Endothelial cell of umbilical vein (primary cell): ENCODE measurements at regions not wholly inside any gene's neighbourhood (a gene's known extent, or its start where the extent isn't known, plus 50 kb on each side); places are given as distances from the start of the nearest gene placed in this dataset.

Source experiments
- BruUV-seq: library from RNA; stranded (reverse); fragments of 400-500 nt; replicated peaks from 2 replicates; lab custom pipeline; 2021; lab: Mats Ljungman, UMichigan
- CTCF ChIA-PET: fragments of 300-600, 350-600 bp; sonication (Branson Sonifier 250); formaldehyde crosslinking; loops from one replicate; lab custom pipeline; 2021; ENCODE audit warnings: antibody characterized with exemption, inconsistent platforms; lab: Charles Lee
- POLR2A ChIA-PET: fragments of 300-600, 350-600 bp; sonication (Branson Sonifier 250); formaldehyde crosslinking; loops from one replicate; lab custom pipeline; 2021; ENCODE audit warnings: antibody characterized with exemption, inconsistent platforms; lab: Charles Lee
- DNase-seq: peaks from one replicate; pipeline ENCODE4 v3.0.0-alpha.2; 2011; ENCODE audit warnings: low read depth, low spot score
- FAIRE-seq: peaks from 2 replicates; lab custom pipeline; 2011; peaks lifted over from hg19 to GRCh38; lab: Jason Lieb, UNC
- H2AFZ ChIP-seq: 2 replicates; pipeline ENCODE4 v1.6.0; 2012; ENCODE audit warnings: low read depth, low read length, control low read depth, inconsistent platforms
- H3K27ac ChIP-seq: 2 replicates; pipeline ENCODE4 v1.5.1; 2011; ENCODE audit warnings: low read depth, mild to moderate bottlenecking, control low read depth, low read length, moderate library complexity; ENCODE audit not compliant: insufficient read depth
- H3K27me3 ChIP-seq, 2 experiments: 2 replicates each; pipeline versions ENCODE4 v1.6.0 to v1.6.1; 2011; ENCODE audit warnings: low read length in 2 of 2, mixed read lengths in 1 of 2; ENCODE audit not compliant: control insufficient read depth in 2 of 2, insufficient read depth in 2 of 2
- H3K36me3 ChIP-seq, 2 experiments: 2 replicates in 1 of 2; 3 replicates in 1 of 2; pipeline ENCODE4 v1.5.1; 2011; ENCODE audit warnings: low read length in 2 of 2, mild to moderate bottlenecking in 1 of 2, moderate library complexity in 1 of 2; ENCODE audit not compliant: control insufficient read depth in 2 of 2, insufficient read depth in 2 of 2; ENCODE audit errors: extremely low read depth in 1 of 2
- H3K4me1 ChIP-seq: 3 replicates; pipeline ENCODE4 v1.5.1; 2011; ENCODE audit warnings: mild to moderate bottlenecking, low read length; ENCODE audit not compliant: control insufficient read depth, insufficient read depth; ENCODE audit errors: extremely low read depth
- H3K4me2 ChIP-seq: 2 replicates; pipeline ENCODE4 v1.6.1; 2011; ENCODE audit warnings: low read length, control low read depth, mixed read lengths; ENCODE audit not compliant: insufficient read depth
- H3K4me3 ChIP-seq, 3 experiments: fragments of 200-600 bp in 1 of 3; sonication (generic), shearing (Covaris generic) in 1 of 3; replicated peaks in 1 of 3; 2 replicates each; pipeline ENCODE4 v1.5.1; 2011 to 2016; ENCODE audit warnings: control low read depth in 3 of 3, low read length in 3 of 3, mild to moderate bottlenecking in 2 of 3, inconsistent platforms in 1 of 3, low read depth in 1 of 3, moderate library complexity in 1 of 3; ENCODE audit not compliant: insufficient read depth in 1 of 3
- H3K79me2 ChIP-seq: 2 replicates; pipeline ENCODE4 v1.6.0; 2012; ENCODE audit warnings: low read length, inconsistent platforms; ENCODE audit not compliant: control insufficient read depth, insufficient read depth
- H3K9ac ChIP-seq: replicated peaks from 2 replicates; pipeline ENCODE3; 2011; ENCODE audit warnings: low read length, control low read depth; ENCODE audit not compliant: insufficient read depth; ENCODE audit errors: extremely low read depth
- H3K9me1 ChIP-seq: replicated peaks from 3 replicates; pipeline ENCODE4 v1.6.0; 2011; ENCODE audit warnings: mild to moderate bottlenecking, low read length; ENCODE audit not compliant: control insufficient read depth, insufficient read depth; ENCODE audit errors: extremely low read depth
- H3K9me3 ChIP-seq: replicated peaks from 2 replicates; pipeline ENCODE4 v1.5.1; 2012; ENCODE audit warnings: low read length, inconsistent platforms; ENCODE audit not compliant: control insufficient read depth, insufficient read depth
- H4K20me1 ChIP-seq: replicated peaks from 2 replicates; pipeline ENCODE3; 2011; ENCODE audit warnings: mild to moderate bottlenecking, low read length; ENCODE audit not compliant: control insufficient read depth, insufficient read depth; ENCODE audit errors: extremely low read depth
- CTCF ChIP-seq, 2 donors: IDR thresholded peaks; 1 replicate in 1 of 2; 2 replicates in 1 of 2; pipeline ENCODE4 v1.5.1; 2011; ENCODE audit warnings: low read length in 2 of 2, mild to moderate bottlenecking in 2 of 2, moderate library complexity in 2 of 2, control low read depth in 1 of 2, inconsistent platforms in 1 of 2, low read depth in 1 of 2; ENCODE audit not compliant: insufficient read depth in 1 of 2; ENCODE audit errors: extremely low read depth in 1 of 2
- EZH2 ChIP-seq: IDR thresholded peaks from 2 replicates; pipeline ENCODE4 v1.6.1; 2012; ENCODE audit warnings: borderline replicate concordance, low read depth, mild to moderate bottlenecking, moderate library complexity, low read length, inconsistent platforms; ENCODE audit not compliant: severe bottlenecking
- FOS ChIP-seq: IDR thresholded peaks from 2 replicates; pipeline ENCODE4 v1.6.1; 2011; ENCODE audit warnings: mild to moderate bottlenecking, low read length, moderate library complexity, borderline replicate concordance; ENCODE audit not compliant: insufficient read depth
- GATA2 ChIP-seq: IDR thresholded peaks from 2 replicates; pipeline ENCODE4 v1.7.0; 2011; ENCODE audit warnings: low read depth, mild to moderate bottlenecking, moderate library complexity, mixed read lengths, low read length; ENCODE audit not compliant: insufficient read length, insufficient read depth
- JUN ChIP-seq: IDR thresholded peaks from 2 replicates; pipeline ENCODE4 v1.6.1; 2011; ENCODE audit warnings: borderline replicate concordance, low read depth; ENCODE audit not compliant: insufficient read length, insufficient read depth
- MAX ChIP-seq: IDR thresholded peaks from 2 replicates; pipeline ENCODE4 v1.6.1; 2011; ENCODE audit not compliant: insufficient read depth, insufficient read length
- MYC ChIP-seq: IDR thresholded peaks from one replicate; pipeline ENCODE4 v1.6.1; 2011; ENCODE audit warnings: mild to moderate bottlenecking, low read depth, low read length
- POLR2A ChIP-seq: IDR thresholded peaks from 2 replicates; pipeline ENCODE4 v1.6.1; 2012; ENCODE audit warnings: low read depth, mild to moderate bottlenecking, control low read depth, low read length
- POLR2AphosphoS5 ChIP-seq: IDR thresholded peaks from 2 replicates; pipeline ENCODE4 v1.6.1; 2012; ENCODE audit warnings: low read depth, mild to moderate bottlenecking, control low read depth, low read length, moderate library complexity; ENCODE audit not compliant: insufficient read depth
- dilution Hi-C: fragments of 300-500 bp; cut with MboI; formaldehyde crosslinking; loops from one replicate; pipeline ENCODE4 v1.15.0; 2019; ENCODE audit warnings: low sequenced_read_pairs; ENCODE audit not compliant: extremely low pct_ligation_motif_present
- intact Hi-C: fragments of 100-400 bp; cut with micrococcal nuclease; formaldehyde crosslinking; loops from one replicate; pipeline ENCODE4 v1.10.0; 2022

DNA sequence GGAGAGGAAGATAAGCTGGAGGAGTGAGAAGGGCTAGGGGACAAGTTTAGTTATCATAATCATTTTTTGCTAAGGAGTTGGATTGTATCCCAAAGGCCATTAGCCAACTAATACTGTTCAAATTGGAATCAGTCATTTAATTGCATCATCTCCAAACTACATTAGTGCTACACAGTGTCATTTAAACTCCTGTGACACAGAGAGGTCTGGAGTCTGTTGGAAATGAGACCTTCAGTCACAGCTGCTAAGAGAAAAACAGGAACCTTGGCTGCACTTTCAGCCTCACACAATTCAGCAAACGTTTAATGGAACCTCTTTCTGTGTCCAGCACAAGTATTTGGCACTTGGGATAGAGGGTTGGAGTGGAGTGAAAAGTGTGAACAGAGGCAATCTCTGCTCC, 175.5 kb upstream of the MGAT5 start:
- H3K4me2 ChIP-seq = no peak overlapping the region
- POLR2A ChIA-PET = no interaction called here
- CTCF ChIA-PET = no interaction called here

More for the DNA sequence above, 175.5 kb upstream of the MGAT5 start:
- H3K4me1 ChIP-seq = no peaks in the 10 kb centered on the region
- H3K27me3 ChIP-seq = peaks cover 0 to 6% of the 10 kb centered on the region in 2 experiments
- no peaks in the 10 kb centered on the region for H3K9me3 ChIP-seq
- no peaks in the 10 kb centered on the region for H4K20me1 ChIP-seq
- H3K9me1 ChIP-seq = no peaks in the 10 kb centered on the region
- DNase-seq (no peak), FAIRE-seq (no peak)
- H3K36me3 ChIP-seq = no peaks in the 10 kb centered on the region
- H2AFZ ChIP-seq = no peak overlapping the region
- intact Hi-C loops (no loop called here), dilution Hi-C loops (no loop called here)
- H3K27ac ChIP-seq = no peak overlapping the region
- H3K79me2 ChIP-seq = no peaks in the 10 kb centered on the region
- H3K4me3 ChIP-seq = no peak overlapping the region
- no peak overlapping the region for H3K9ac ChIP-seq
- TF ChIP-seq FOS = no peak
- no peak for TF ChIP-seq POLR2A
- TF ChIP-seq MAX = no peak
- no peak for TF ChIP-seq GATA2
- TF ChIP-seq CTCF (IDR thresholded peaks at IDR 0.05; ENCODE audit: extremely low read depth in 1 of 2, insufficient read depth in 1 of 2, low read depth in 1 of 2, low read length in 2 of 2) = no peak
- TF ChIP-seq JUN = no peak
- TF ChIP-seq EZH2 = no peak
- no peak for TF ChIP-seq MYC
- no peak for TF ChIP-seq POLR2AphosphoS5
- no TSS peak for BruUV-seq
